ENCODE measurements at regions not wholly inside any gene's neighbourhood (a gene's known extent, or its start where the extent isn't known, plus 50 kb on each side); places are given as distances from the start of the nearest gene placed in this dataset.
"Not testable (repeated sequence)": the region's sequence is repeated elsewhere in the genome, so short reads cannot be mapped to it uniquely, and the experiment has no call there.

- intact Hi-C loops (cut with micrococcal nuclease): no loop called here
- ATAC-seq: no peak
- no peak for DNase-seq
These were observed 1213.2 kb downstream of the RAPGEF2 start for GRCh38 chr4:160316036-160316435.

GRCh38 chr4:160318567-160319220, 1215.8 kb downstream of the RAPGEF2 start:
- ATAC-seq (no peak), DNase-seq (no peak)
- intact Hi-C loops (cut with micrococcal nuclease): no loop called here

- DNase-seq: no peak
- ATAC-seq: no peak
- intact Hi-C loops (cut with micrococcal nuclease): no loop called here
These were observed 1216.5 kb downstream of the RAPGEF2 start for GRCh38 chr4:160319221-160319867.

- ATAC-seq (no peak), DNase-seq (no peak)
- intact Hi-C loops (cut with micrococcal nuclease): no loop called here
These were observed 1217.0 kb downstream of the RAPGEF2 start for GRCh38 chr4:160319868-160320260.

- ATAC-seq (no peak), DNase-seq (no peak)
- intact Hi-C loops (cut with micrococcal nuclease): no loop called here
These were observed 1223.2 kb downstream of the RAPGEF2 start for GRCh38 chr4:160326110-160326509.

- DNase-seq: no peak
- no peak for ATAC-seq
- intact Hi-C loops (cut with micrococcal nuclease): no loop called here
These were observed 1244.3 kb downstream of the RAPGEF2 start for GRCh38 chr4:160347197-160347596.

GRCh38 chr4:160350944-160351343, 1248.1 kb downstream of the RAPGEF2 start:
- intact Hi-C loops (cut with micrococcal nuclease): no loop called here
- ATAC-seq (no peak), DNase-seq (no peak)

- no peak for ATAC-seq
- DNase-seq: no peak
- intact Hi-C loops (cut with micrococcal nuclease): no loop called here
These were observed 1249.8 kb downstream of the RAPGEF2 start for GRCh38 chr4:160352637-160353036.

- intact Hi-C loops (cut with micrococcal nuclease): no loop called here
- DNase-seq: no peak
- peak; percentile 43 for ATAC-seq
These were observed 1250.7 kb downstream of the RAPGEF2 start for GRCh38 chr4:160353548-160353947.

- no peak for ATAC-seq
- DNase-seq: no peak
- intact Hi-C loops (cut with micrococcal nuclease): no loop called here
These were observed 1259.6 kb downstream of the RAPGEF2 start for GRCh38 chr4:160362478-160362877.

GRCh38 chr4:160364217-160364616, 1261.3 kb downstream of the RAPGEF2 start:
- DNase-seq (no peak), ATAC-seq (no peak)
- intact Hi-C loops (cut with micrococcal nuclease): no loop called here

GRCh38 chr4:160364665-160365064, 1261.8 kb downstream of the RAPGEF2 start:
- intact Hi-C loops (cut with micrococcal nuclease): not testable (repeated sequence)

GRCh38 chr4:160365383-160365782, 1262.5 kb downstream of the RAPGEF2 start:
- ATAC-seq; DNase-seq; intact Hi-C loops (cut with micrococcal nuclease): not testable (repeated sequence)

More at GRCh38 chr4:160364665-160365064, 1261.8 kb downstream of the RAPGEF2 start:
- not testable (repeated sequence) for ATAC-seq, DNase-seq

GRCh38 chr4:160370046-160370445, 1267.2 kb downstream of the RAPGEF2 start:
- DNase-seq (no peak), ATAC-seq (no peak)
- intact Hi-C loops (cut with micrococcal nuclease): no loop called here

- ATAC-seq: no peak
- no peak for DNase-seq
- intact Hi-C loops (cut with micrococcal nuclease): no loop called here
These were observed 1268.6 kb downstream of the RAPGEF2 start for GRCh38 chr4:160371446-160371845.

GRCh38 chr4:160372390-160372789, 1269.5 kb downstream of the RAPGEF2 start:
- ATAC-seq: no peak

GRCh38 chr4:160373911-160374310, 1271.0 kb downstream of the RAPGEF2 start:
- intact Hi-C loops (cut with micrococcal nuclease): no loop called here
- no peak for ATAC-seq
- DNase-seq: no peak

More at GRCh38 chr4:160372390-160372789, 1269.5 kb downstream of the RAPGEF2 start:
- intact Hi-C loops (cut with micrococcal nuclease): no loop called here
- no peak for DNase-seq

GRCh38 chr4:160375772-160376452, 1273.0 kb downstream of the RAPGEF2 start:
- DNase-seq: no peak
- intact Hi-C loops (cut with micrococcal nuclease): no loop called here
- ATAC-seq: no peak

- intact Hi-C loops (cut with micrococcal nuclease): no loop called here
- DNase-seq (no peak), ATAC-seq (no peak)
These were observed 1284.0 kb downstream of the RAPGEF2 start for GRCh38 chr4:160386846-160387245.

- no peak for DNase-seq
- ATAC-seq: no peak
- intact Hi-C loops (cut with micrococcal nuclease): no loop called here
These were observed 1296.9 kb downstream of the RAPGEF2 start for GRCh38 chr4:160399826-160400225.

Data from left ventricle myocardium superior (tissue), 1 donor.